IPS-11a (cell line): ENCODE measurements at regions not wholly inside any gene's neighbourhood (a gene's known extent, or its start where the extent isn't known, plus 50 kb on each side); places are given as distances from the start of the nearest gene placed in this dataset.

Source experiments
- H3K4me3 ChIP-seq: one replicate; pipeline ENCODE4 v1.5.1; 2013; ENCODE audit warnings: low read depth, low read length, control low read depth

- no peak overlapping the region for H3K4me3 ChIP-seq
Measured at GRCh38 chr20:60906555-60906954, 345.5 kb upstream of the CDH4 start.

GRCh38 chr20:60913298-60913697 is 338.8 kb upstream of the CDH4 start:
- H3K4me3 ChIP-seq: no peak overlapping the region

- H3K4me3 ChIP-seq: no peak overlapping the region
Measured at GRCh38 chr20:60921022-60921622, 330.9 kb upstream of the CDH4 start.

GRCh38 chr20:60926831-60927230 is 325.2 kb upstream of the CDH4 start:
- no peak overlapping the region for H3K4me3 ChIP-seq

GRCh38 chr20:60928341-60928740 is 323.7 kb upstream of the CDH4 start:
- H3K4me3 ChIP-seq: no peak overlapping the region

GRCh38 chr20:60930023-60930790 is 321.9 kb upstream of the CDH4 start:
- no peak overlapping the region for H3K4me3 ChIP-seq

- no peak overlapping the region for H3K4me3 ChIP-seq
Measured at GRCh38 chr20:60931696-60932095, 320.4 kb upstream of the CDH4 start.

- H3K4me3 ChIP-seq: no peak overlapping the region
Measured at GRCh38 chr20:60934724-60935123, 317.3 kb upstream of the CDH4 start.

GRCh38 chr20:60935971-60936370 is 316.1 kb upstream of the CDH4 start:
- H3K4me3 ChIP-seq: no peak overlapping the region

GRCh38 chr20:60937585-60937984 is 314.5 kb upstream of the CDH4 start:
- no peak overlapping the region for H3K4me3 ChIP-seq

- H3K4me3 ChIP-seq: no peak overlapping the region
Measured at GRCh38 chr20:60941379-60941778, 310.7 kb upstream of the CDH4 start.

GRCh38 chr20:60947819-60948218 is 304.2 kb upstream of the CDH4 start:
- H3K4me3 ChIP-seq: no peak overlapping the region

GRCh38 chr20:60948224-60948623 is 303.8 kb upstream of the CDH4 start:
- H3K4me3 ChIP-seq: no peak overlapping the region

GRCh38 chr20:60950561-60950960 is 301.5 kb upstream of the CDH4 start:
- H3K4me3 ChIP-seq: no peak overlapping the region

GRCh38 chr20:60950974-60951373 is 301.1 kb upstream of the CDH4 start:
- H3K4me3 ChIP-seq: no peak overlapping the region

- no peak overlapping the region for H3K4me3 ChIP-seq
Measured at GRCh38 chr20:60952861-60953260, 299.2 kb upstream of the CDH4 start.

GRCh38 chr20:60953321-60953720 is 298.7 kb upstream of the CDH4 start:
- no peak overlapping the region for H3K4me3 ChIP-seq

- no peak overlapping the region for H3K4me3 ChIP-seq
Measured at GRCh38 chr20:60955706-60956105, 296.4 kb upstream of the CDH4 start.

GRCh38 chr20:60956194-60956593 is 295.9 kb upstream of the CDH4 start:
- H3K4me3 ChIP-seq: no peak overlapping the region

- no peak overlapping the region for H3K4me3 ChIP-seq
Measured at GRCh38 chr20:60957621-60958020, 294.4 kb upstream of the CDH4 start.

- no peak overlapping the region for H3K4me3 ChIP-seq
Measured at GRCh38 chr20:60959971-60960370, 292.1 kb upstream of the CDH4 start.

GRCh38 chr20:60960500-60960899 is 291.6 kb upstream of the CDH4 start:
- H3K4me3 ChIP-seq: no peak overlapping the region

- H3K4me3 ChIP-seq: no peak overlapping the region
Measured at GRCh38 chr20:60961551-60961950, 290.5 kb upstream of the CDH4 start.
